ENCODE measurements at regions not wholly inside any gene's neighbourhood (a gene's known extent, or its start where the extent isn't known, plus 50 kb on each side); places are given as distances from the start of the nearest gene placed in this dataset.

DNA sequence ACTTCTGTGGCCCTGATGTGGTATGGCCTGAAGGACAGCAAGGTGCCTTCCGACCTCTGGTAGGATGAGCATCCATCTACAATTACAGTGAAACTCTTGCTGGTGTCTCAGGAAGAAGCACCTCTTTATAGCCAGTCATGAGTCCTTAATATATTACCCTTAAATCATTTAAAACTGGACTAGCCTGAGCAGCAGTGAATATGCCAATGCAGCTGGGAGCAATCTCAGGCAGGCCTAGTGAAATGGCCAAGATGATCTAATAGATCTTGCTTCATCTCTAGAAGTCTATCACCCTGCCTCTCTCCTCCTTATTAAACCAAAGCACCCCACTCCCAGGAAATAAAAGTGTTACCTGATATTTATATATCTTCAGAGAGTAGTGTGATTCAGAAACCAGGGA, 66.7 kb upstream of the SORCS3 start:
- Histone ChIP-seq H3K4me3 (ENCODE audit: extremely low read depth, insufficient read depth, low read length, poor library complexity, severe bottlenecking) (no peak overlapping the region), H3K36me3 (ENCODE audit: control insufficient read depth, insufficient read depth, low read length) (no peaks in the 10 kb centered on the region), H3K27ac (ENCODE audit: low read depth, low read length, severe bottlenecking) (no peak overlapping the region), H3K4me1 (ENCODE audit: control insufficient read depth, insufficient read depth, low read length, poor library complexity, severe bottlenecking) (no peaks in the 10 kb centered on the region), H3K9me3 (ENCODE audit: control insufficient read depth, low read length) (no peaks in the 10 kb centered on the region)
- WGBS, 2 experiments (ENCODE audit: insufficient coverage in 2 of 2): 90 to 100% methylated on average over 1 of the region's 1 CpG

DNA sequence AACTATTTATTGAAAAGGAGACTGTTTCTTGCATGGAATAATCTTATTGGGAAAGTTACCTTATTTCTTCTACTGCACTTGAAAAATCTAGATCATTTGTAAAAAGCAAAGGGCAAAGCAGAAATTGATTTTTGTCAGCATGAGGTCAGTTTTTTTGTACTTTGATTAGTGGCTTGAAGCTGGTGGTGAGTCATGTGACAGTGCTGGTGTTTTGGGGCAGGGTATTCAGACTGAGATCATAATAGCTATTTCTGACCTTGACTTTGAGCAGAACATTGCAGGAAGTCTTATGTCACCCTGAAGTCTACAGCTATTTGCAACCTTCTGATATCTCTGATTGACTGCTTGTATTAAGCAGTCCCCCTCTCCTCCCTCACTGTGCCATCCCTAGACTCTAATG, 66.3 kb upstream of the SORCS3 start:
- Histone ChIP-seq H3K36me3 (ENCODE audit: control insufficient read depth, insufficient read depth, low read length) (no peaks in the 10 kb centered on the region), H3K27ac (ENCODE audit: low read depth, low read length, severe bottlenecking) (no peak overlapping the region), H3K9me3 (ENCODE audit: control insufficient read depth, low read length) (no peaks in the 10 kb centered on the region), H3K4me3 (ENCODE audit: extremely low read depth, insufficient read depth, low read length, poor library complexity, severe bottlenecking) (no peak overlapping the region), H3K4me1 (ENCODE audit: control insufficient read depth, insufficient read depth, low read length, poor library complexity, severe bottlenecking) (no peaks in the 10 kb centered on the region)

DNA sequence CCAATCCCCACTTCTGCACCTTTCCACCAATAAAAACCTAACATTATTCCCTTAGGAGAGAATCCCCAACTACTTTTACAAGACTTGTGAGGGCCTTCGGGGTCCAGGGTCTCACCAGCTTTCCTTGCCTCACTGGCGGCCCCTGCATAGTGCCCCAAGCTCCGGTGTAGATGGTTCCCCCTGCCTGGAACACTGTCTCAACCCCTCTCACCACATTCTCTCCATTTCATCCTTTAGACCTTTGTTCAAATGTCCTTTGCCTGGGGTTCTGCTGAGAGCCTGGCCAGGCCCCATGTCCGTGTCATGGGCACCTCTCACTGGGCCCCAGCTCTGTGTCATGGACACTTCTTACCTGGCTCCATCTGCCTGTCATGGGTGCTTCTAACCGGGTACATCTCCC, 64.5 kb upstream of the SORCS3 start:
- Histone ChIP-seq H3K9me3 (ENCODE audit: control insufficient read depth, low read length) (no peaks in the 10 kb centered on the region), H3K4me1 (ENCODE audit: control insufficient read depth, insufficient read depth, low read length, poor library complexity, severe bottlenecking) (no peaks in the 10 kb centered on the region), H3K27ac (ENCODE audit: low read depth, low read length, severe bottlenecking) (no peak overlapping the region), H3K36me3 (ENCODE audit: control insufficient read depth, insufficient read depth, low read length) (no peaks in the 10 kb centered on the region), H3K4me3 (ENCODE audit: extremely low read depth, insufficient read depth, low read length, poor library complexity, severe bottlenecking) (no peak overlapping the region)
- WGBS, 2 experiments (ENCODE audit: insufficient coverage in 2 of 2): 92 to 97% methylated on average over 4 to 5 of the region's 5 CpGs

DNA sequence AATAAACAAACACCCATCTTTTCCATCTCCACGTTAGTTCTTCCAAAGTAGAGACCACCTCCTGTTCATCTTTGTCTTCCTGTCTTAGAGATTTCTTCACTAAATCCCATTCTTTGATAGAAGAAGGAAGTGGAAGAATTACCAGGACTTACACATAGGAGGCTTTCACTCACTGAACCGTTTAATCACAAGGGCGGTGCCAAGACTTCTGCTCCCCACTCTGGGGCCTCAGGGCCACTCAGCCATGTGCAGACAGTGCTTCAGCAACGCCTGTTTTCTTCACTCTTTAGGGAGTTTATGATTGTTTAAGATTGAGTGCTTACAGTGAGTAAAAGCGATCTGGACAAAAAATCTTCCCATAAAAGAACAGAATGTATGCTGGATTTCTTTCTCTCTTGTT, 63.9 kb upstream of the SORCS3 start:
- WGBS, 2 experiments (ENCODE audit: insufficient coverage in 2 of 2): 92 to 93% methylated on average over 2 to 3 of the region's 5 CpGs
- no peaks in the 10 kb centered on the region for H3K4me1 ChIP-seq (ENCODE audit: control insufficient read depth, insufficient read depth, low read length, poor library complexity, severe bottlenecking)
- H3K9me3 ChIP-seq (ENCODE audit: control insufficient read depth, low read length): no peaks in the 10 kb centered on the region
- H3K4me3 ChIP-seq (ENCODE audit: extremely low read depth, insufficient read depth, low read length, poor library complexity, severe bottlenecking): no peak overlapping the region
- H3K27ac ChIP-seq (ENCODE audit: low read depth, low read length, severe bottlenecking): no peak overlapping the region
- no peaks in the 10 kb centered on the region for H3K36me3 ChIP-seq (ENCODE audit: control insufficient read depth, insufficient read depth, low read length)

DNA sequence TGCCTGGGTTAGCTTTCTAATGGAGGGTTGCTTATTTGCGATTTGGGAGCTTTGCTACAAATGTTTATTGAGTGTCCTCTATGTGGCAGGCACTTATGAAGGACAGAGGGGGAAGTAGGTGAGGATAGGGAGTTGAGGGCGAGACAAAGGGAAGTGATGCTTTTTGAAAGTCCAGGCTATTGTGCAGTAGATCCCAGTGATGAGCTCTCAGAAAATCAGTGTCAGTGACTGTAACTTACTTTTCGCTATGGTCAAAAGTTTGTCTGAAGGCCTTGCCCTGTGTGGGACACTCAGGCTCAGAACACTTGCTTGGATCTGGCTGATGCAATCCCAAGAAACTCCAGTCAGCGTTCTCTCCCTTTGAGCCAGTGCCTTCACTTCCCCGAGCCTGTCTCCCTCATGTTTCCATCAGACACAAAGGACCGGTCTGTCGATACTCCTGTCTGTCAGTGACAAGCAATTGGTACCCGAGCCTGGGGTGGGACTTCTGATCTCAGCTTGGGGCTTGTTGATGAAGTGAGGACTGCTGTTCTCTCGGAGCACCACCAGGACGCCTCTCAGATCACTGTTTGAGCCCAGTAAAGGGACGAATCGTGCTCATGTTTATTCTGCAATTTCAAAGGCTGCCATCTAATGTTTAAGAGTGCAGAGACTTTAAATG, 63.1 kb upstream of the SORCS3 start:
- 66 to 86% methylated on average over 9 to 10 of the region's 12 CpGs for WGBS, 2 experiments (ENCODE audit: insufficient coverage in 2 of 2)
- Histone ChIP-seq H3K4me1 (ENCODE audit: control insufficient read depth, insufficient read depth, low read length, poor library complexity, severe bottlenecking) (no peaks in the 10 kb centered on the region), H3K36me3 (ENCODE audit: control insufficient read depth, insufficient read depth, low read length) (no peaks in the 10 kb centered on the region), H3K9me3 (ENCODE audit: control insufficient read depth, low read length) (no peaks in the 10 kb centered on the region), H3K4me3 (ENCODE audit: extremely low read depth, insufficient read depth, low read length, poor library complexity, severe bottlenecking) (no peak overlapping the region), H3K27ac (ENCODE audit: low read depth, low read length, severe bottlenecking) (no peak overlapping the region)

DNA sequence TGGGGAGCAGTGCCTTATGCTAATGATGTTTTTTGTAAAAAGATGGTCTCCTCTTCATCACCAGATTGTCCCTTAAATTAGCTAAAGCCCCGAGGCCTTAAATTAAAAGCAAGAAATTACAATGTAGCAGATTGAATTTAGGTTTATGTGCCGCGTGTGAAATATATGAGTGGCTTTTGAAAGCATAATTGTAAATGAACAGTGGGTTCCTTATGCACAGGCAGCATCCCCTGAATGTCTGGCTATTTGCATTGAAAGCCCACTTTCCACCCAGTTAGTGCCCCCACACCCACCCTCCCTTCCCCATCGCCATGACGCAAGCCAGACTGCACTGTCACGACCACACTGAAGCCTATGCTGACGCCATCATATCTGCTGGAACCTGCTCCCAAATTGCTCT, 62.4 kb upstream of the SORCS3 start:
- 91 to 96% methylated on average over 6 of the region's 7 CpGs for WGBS, 2 experiments (ENCODE audit: insufficient coverage in 2 of 2)
- Histone ChIP-seq H3K4me1 (ENCODE audit: control insufficient read depth, insufficient read depth, low read length, poor library complexity, severe bottlenecking) (no peaks in the 10 kb centered on the region), H3K27ac (ENCODE audit: low read depth, low read length, severe bottlenecking) (no peak overlapping the region), H3K4me3 (ENCODE audit: extremely low read depth, insufficient read depth, low read length, poor library complexity, severe bottlenecking) (no peak overlapping the region), H3K9me3 (ENCODE audit: control insufficient read depth, low read length) (no peaks in the 10 kb centered on the region), H3K36me3 (ENCODE audit: control insufficient read depth, insufficient read depth, low read length) (no peaks in the 10 kb centered on the region)

DNA sequence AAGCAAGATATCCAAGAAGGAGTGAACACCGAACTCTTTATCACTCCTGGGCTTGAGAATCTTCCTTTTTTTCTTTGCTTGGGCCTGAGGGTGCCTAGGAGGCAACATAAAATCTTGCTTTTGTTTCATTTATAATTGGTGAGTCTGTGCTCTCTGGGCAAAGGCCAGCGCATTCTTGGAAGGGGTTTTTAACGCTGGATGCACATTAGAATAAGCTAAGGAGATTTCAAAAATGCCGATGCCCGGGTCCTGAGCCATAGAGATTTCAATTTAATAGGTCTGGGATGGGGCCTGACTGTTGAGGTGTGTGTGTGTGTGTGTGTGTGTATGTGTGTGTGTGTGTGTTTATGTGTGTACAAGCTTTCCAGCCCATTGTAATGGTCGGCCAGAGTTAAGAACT, 62.0 kb upstream of the SORCS3 start:
- H3K36me3 ChIP-seq (ENCODE audit: control insufficient read depth, insufficient read depth, low read length): no peaks in the 10 kb centered on the region
- H3K4me3 ChIP-seq (ENCODE audit: extremely low read depth, insufficient read depth, low read length, poor library complexity, severe bottlenecking): no peak overlapping the region
- WGBS, 2 experiments (ENCODE audit: insufficient coverage in 2 of 2): 93 to 96% methylated on average over 5 of the region's 6 CpGs
- H3K4me1 ChIP-seq (ENCODE audit: control insufficient read depth, insufficient read depth, low read length, poor library complexity, severe bottlenecking): no peaks in the 10 kb centered on the region
- H3K9me3 ChIP-seq (ENCODE audit: control insufficient read depth, low read length): no peaks in the 10 kb centered on the region
- H3K27ac ChIP-seq (ENCODE audit: low read depth, low read length, severe bottlenecking): no peak overlapping the region

DNA sequence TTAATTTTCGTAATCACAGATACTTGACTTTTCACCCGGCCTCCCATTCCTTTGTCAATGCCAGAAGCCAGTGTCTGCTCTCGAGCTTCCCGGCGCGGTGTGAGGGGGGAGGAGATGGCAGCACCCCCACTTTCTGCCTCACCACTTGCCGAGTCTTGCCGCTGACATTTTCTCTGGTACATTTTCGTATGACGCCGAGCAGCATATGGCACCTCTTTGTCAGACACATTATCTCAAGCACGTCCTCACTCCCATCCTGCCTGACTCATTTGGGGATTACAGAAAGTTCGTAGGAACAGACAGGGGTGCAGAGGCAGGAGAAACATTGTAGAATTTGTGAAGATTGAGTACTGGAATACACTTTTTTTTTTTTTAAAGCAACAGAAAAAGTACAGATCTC, 60.8 kb upstream of the SORCS3 start:
- H3K4me1 ChIP-seq (ENCODE audit: control insufficient read depth, insufficient read depth, low read length, poor library complexity, severe bottlenecking): no peaks in the 10 kb centered on the region
- 87% methylated on average over 7 to 9 of the region's 13 CpGs for WGBS, 2 experiments (ENCODE audit: insufficient coverage in 2 of 2)
- no peaks in the 10 kb centered on the region for H3K36me3 ChIP-seq (ENCODE audit: control insufficient read depth, insufficient read depth, low read length)
- H3K4me3 ChIP-seq (ENCODE audit: extremely low read depth, insufficient read depth, low read length, poor library complexity, severe bottlenecking): no peak overlapping the region
- no peaks in the 10 kb centered on the region for H3K9me3 ChIP-seq (ENCODE audit: control insufficient read depth, low read length)
- H3K27ac ChIP-seq (ENCODE audit: low read depth, low read length, severe bottlenecking): no peak overlapping the region

DNA sequence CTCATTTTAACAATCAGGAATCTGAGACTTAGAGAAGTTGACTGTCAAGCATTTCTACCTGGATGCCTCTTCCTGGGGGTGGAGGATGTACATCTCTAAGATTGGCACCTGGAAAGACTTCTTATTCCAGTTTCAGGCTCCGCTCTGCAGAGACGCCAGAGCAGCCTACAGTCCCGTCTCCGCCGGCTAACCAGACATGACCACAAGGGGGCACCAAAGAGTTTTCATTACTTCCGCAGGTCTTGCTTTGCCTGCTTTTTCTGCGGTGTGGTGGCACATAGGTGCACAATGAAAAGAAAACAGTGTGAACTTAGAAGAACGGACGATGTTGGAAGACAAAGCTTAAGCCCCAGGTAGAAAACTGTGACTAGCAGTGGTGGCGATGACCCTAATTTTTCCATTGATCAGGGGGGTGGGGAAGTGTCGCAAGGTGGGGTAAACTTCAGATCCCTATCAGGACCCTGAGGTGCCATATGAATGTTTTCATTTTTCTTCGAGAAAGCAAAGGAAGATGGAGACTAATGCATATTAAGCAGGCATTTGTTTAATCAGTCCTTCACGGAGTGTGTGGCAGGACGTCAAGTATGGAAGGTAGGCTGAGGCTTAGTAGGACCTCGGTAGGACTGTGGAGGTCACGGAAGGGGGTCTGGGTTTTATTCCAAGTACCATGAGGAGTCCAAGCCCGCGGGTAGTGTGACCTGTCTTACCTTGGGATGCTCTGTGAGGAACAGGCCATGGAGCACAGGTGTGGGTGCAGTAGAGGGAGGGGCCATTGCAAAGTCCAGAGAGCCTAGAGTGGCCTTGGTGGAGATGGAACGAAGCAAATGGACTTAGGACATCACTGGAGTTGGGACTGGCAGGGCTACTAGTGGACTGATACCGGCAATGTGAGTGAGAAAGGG, 60.1 kb upstream of the SORCS3 start:
- no peaks in the 10 kb centered on the region for H3K36me3 ChIP-seq (ENCODE audit: control insufficient read depth, insufficient read depth, low read length)
- H3K4me1 ChIP-seq (ENCODE audit: control insufficient read depth, insufficient read depth, low read length, poor library complexity, severe bottlenecking): no peaks in the 10 kb centered on the region
- H3K4me3 ChIP-seq (ENCODE audit: extremely low read depth, insufficient read depth, low read length, poor library complexity, severe bottlenecking): no peak overlapping the region
- H3K9me3 ChIP-seq (ENCODE audit: control insufficient read depth, low read length): no peaks in the 10 kb centered on the region
- WGBS, 2 experiments (ENCODE audit: insufficient coverage in 2 of 2): 51 to 59% methylated on average over 18 to 20 of the region's 20 CpGs
- no peak overlapping the region for H3K27ac ChIP-seq (ENCODE audit: low read depth, low read length, severe bottlenecking)

DNA sequence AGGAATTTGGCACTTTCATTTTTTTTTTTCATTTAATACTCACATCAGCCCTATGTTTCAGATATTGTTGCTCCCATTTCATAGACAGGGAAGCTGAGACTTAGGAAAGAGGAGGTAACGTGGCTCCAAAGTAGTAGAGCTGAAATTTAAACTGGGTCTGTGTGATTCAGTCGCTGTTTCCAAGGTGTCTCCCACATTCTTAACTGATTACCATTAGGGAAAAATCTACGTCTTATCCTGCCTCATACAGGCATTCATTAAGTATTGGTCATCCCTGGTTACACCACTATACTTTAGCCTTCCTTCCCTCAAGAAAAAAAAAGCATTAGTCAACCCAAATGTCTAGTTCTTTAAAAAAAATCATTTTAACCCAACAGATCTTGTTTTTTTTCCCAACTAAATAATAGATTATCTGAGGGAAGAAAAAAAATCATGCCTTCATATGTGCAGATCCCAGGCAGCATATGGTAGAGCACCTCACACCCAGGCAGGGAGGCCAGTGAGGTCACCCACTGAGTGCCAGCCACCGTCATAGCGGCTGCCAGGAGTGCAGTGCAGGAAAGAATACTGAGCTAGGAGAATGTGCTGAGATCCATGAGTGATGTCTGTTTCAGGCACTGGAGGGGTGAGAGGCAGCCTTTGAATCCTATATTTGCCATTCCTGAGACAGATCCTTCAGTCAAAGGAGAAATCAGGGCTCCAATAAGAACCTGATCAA, 59.0 kb upstream of the SORCS3 start:
- Histone ChIP-seq H3K9me3 (ENCODE audit: control insufficient read depth, low read length) (no peaks in the 10 kb centered on the region), H3K4me1 (ENCODE audit: control insufficient read depth, insufficient read depth, low read length, poor library complexity, severe bottlenecking) (no peaks in the 10 kb centered on the region), H3K36me3 (ENCODE audit: control insufficient read depth, insufficient read depth, low read length) (no peaks in the 10 kb centered on the region), H3K27ac (ENCODE audit: low read depth, low read length, severe bottlenecking) (no peak overlapping the region), H3K4me3 (ENCODE audit: extremely low read depth, insufficient read depth, low read length, poor library complexity, severe bottlenecking) (no peak overlapping the region)
- WGBS, 2 experiments (ENCODE audit: insufficient coverage in 2 of 2): 88 to 93% methylated on average over 4 of the region's 5 CpGs

DNA sequence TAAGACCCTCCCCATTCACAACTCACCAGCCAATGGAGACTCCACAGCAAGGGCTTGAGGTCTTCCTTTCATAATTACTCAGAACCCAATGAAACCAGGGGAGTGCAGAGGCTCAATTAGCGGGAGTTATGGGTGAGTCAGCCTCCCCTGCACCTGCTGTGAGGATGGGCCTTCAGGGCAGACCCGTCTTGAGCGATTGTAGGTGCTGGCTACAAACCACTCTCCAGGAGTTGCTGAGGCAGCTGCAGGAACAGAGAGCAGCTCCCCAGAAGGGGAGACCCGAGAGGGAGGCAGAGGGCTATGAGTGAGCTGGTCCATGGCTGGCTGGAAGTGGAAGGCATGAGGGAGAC, 58.5 kb upstream of the SORCS3 start:
- no peak overlapping the region for H3K27ac ChIP-seq (ENCODE audit: low read depth, low read length, severe bottlenecking)
- no peaks in the 10 kb centered on the region for H3K4me1 ChIP-seq (ENCODE audit: control insufficient read depth, insufficient read depth, low read length, poor library complexity, severe bottlenecking)
- 62 to 72% methylated on average over 4 of the region's 4 CpGs for WGBS, 2 experiments (ENCODE audit: insufficient coverage in 2 of 2)
- H3K9me3 ChIP-seq (ENCODE audit: control insufficient read depth, low read length): no peaks in the 10 kb centered on the region
- H3K4me3 ChIP-seq (ENCODE audit: extremely low read depth, insufficient read depth, low read length, poor library complexity, severe bottlenecking): no peak overlapping the region
- H3K36me3 ChIP-seq (ENCODE audit: control insufficient read depth, insufficient read depth, low read length): no peaks in the 10 kb centered on the region

Measured in mesodermal cell (in vitro differentiated cells).